ENCODE measurements at regions not wholly inside any gene's neighbourhood (a gene's known extent, or its start where the extent isn't known, plus 50 kb on each side); places are given as distances from the start of the nearest gene placed in this dataset.

DNA sequence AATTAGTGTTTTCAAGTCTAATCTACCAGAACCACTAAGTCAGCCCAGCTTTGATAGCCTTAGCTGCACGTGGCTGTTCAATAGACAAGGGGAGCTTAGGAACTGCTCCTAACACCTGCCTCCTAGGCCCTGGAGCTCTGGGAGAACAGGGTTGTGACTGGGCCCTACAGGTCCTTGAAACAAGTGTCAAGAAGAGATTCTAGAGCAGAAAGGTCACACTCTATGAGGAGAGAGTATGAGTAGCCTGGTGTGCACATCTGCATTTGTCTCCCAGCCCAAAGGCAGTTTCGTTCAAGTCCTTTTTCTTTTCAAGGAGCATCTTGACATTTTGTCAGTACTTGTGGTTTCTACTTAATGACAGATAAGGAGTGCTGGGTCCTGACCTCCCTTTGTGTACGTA lies 206.1 kb downstream of the PRELID2 start:
- Histone ChIP-seq H4K20me1 (ENCODE audit: insufficient read depth, low read length) (no peaks in the 10 kb centered on the region), H3K79me2 (ENCODE audit: insufficient read depth, low read length) (no peaks in the 10 kb centered on the region), H3K4me1 (ENCODE audit: insufficient read depth, low read length) (no peaks in the 10 kb centered on the region), H3K4me3 (replicated peaks in 1 of 3; ENCODE audit: insufficient read depth in 1 of 3, low read depth in 2 of 3, low read length in 3 of 3) (no peak overlapping the region), H3K4me2 (ENCODE audit: low read depth, low read length) (no peak overlapping the region), H2AFZ (ENCODE audit: low read length) (no peak overlapping the region), H3K9ac (ENCODE audit: insufficient read depth, low read depth, low read length) (no peak overlapping the region), H3K36me3 (replicated peaks in 1 of 2; ENCODE audit: control insufficient read depth in 1 of 2, insufficient read depth in 2 of 2, low read length in 2 of 2) (no peaks in the 10 kb centered on the region), H3K27me3 (ENCODE audit: control insufficient read depth in 1 of 2, insufficient read depth in 2 of 2, low read length in 2 of 2) (no peaks in the 10 kb centered on the region), H3K27ac (ENCODE audit: extremely low read length, insufficient read depth, low read length) (no peak overlapping the region), H3K9me3 (ENCODE audit: low read length) (peaks cover 4% of the 10 kb centered on the region)
- FAIRE-seq, result no peak
- TF ChIP-seq ZNF460 (CRISPR knock-in tag; IDR thresholded peaks at IDR 0.05; ENCODE audit: borderline replicate concordance), result no peak
- TF ChIP-seq, protein P1, sequence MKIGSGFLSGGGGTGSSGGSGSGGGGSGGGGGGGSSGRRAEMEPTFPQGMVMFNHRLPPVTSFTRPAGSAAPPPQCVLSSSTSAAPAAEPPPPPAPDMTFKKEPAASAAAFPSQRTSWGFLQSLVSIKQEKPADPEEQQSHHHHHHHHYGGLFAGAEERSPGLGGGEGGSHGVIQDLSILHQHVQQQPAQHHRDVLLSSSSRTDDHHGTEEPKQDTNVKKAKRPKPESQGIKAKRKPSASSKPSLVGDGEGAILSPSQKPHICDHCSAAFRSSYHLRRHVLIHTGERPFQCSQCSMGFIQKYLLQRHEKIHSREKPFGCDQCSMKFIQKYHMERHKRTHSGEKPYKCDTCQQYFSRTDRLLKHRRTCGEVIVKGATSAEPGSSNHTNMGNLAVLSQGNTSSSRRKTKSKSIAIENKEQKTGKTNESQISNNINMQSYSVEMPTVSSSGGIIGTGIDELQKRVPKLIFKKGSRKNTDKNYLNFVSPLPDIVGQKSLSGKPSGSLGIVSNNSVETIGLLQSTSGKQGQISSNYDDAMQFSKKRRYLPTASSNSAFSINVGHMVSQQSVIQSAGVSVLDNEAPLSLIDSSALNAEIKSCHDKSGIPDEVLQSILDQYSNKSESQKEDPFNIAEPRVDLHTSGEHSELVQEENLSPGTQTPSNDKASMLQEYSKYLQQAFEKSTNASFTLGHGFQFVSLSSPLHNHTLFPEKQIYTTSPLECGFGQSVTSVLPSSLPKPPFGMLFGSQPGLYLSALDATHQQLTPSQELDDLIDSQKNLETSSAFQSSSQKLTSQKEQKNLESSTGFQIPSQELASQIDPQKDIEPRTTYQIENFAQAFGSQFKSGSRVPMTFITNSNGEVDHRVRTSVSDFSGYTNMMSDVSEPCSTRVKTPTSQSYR (CRISPR knock-in tag; IDR thresholded peaks at IDR 0.05; ENCODE audit: borderline replicate concordance), result no peak
- no peak for TF ChIP-seq ZC3H4 (CRISPR knock-in tag; IDR thresholded peaks at IDR 0.05; ENCODE audit: borderline replicate concordance)
- no peak for TF ChIP-seq PRPF4 (IDR thresholded peaks at IDR 0.05; ENCODE audit: low read depth, low read length, poor library complexity, severe bottlenecking)
- no peak for TF ChIP-seq HNRNPK (IDR thresholded peaks at IDR 0.05; ENCODE audit: low read depth, low read length, poor library complexity, severe bottlenecking)
- no peak for TF ChIP-seq RNF219 (CRISPR knock-in tag; IDR thresholded peaks at IDR 0.05)
- TF ChIP-seq RBAK (CRISPR knock-in tag; IDR thresholded peaks at IDR 0.05), result no peak
- no peak for TF ChIP-seq ZNF598 (CRISPR knock-in tag; IDR thresholded peaks at IDR 0.05; ENCODE audit: borderline replicate concordance)
- no peak for TF ChIP-seq ARID4A (CRISPR knock-in tag; IDR thresholded peaks at IDR 0.05; ENCODE audit: borderline replicate concordance)
- no peak for TF ChIP-seq AGO1 (IDR thresholded peaks at IDR 0.05; ENCODE audit: low read depth, low read length, poor library complexity, severe bottlenecking)
- WGBS (ENCODE audit: low lambda C conversion rate), result 3% methylated on average over 2 of the region's 3 CpGs
- intact Hi-C loops (cut with micrococcal nuclease; ENCODE audit: unreplicated experiment), result no loop called here
- ChIA-PET CTCF (ENCODE audit: low intra/inter-chr PET ratio, low total read pairs) (no interaction called here), POLR2A (no interaction called here)
- in situ Hi-C loops (cut with HindIII; ENCODE audit: extremely low pct_ligation_motif_present, low pct_unique_long_range_greater_than_20kb), result no loop called here
- DNase-seq (ENCODE audit: low spot score), result no peak
- ATAC-seq, result no peak
- no TSS peak for BruUV-seq (replicated peaks)

Data from HepG2 (cell line).